Adrenal gland (tissue), 9 donors: ENCODE measurements at regions not wholly inside any gene's neighbourhood (a gene's known extent, or its start where the extent isn't known, plus 50 kb on each side); places are given as distances from the start of the nearest gene placed in this dataset.

Experiments used
- DNase-seq, 7 donors: peaks; one replicate each; pipeline ENCODE4 v3.0.0-alpha.2; 2019 to 2020
- H3K27ac ChIP-seq, 5 donors: fragments of 200-600 bp; sonication (generic) in 4 of 5; 1 replicate in 3 of 5; 2 replicates in 2 of 5; pipeline versions ENCODE4 v1.5.1 to v1.8.0; 2016 to 2020; ENCODE audit warnings: mild to moderate bottlenecking in 1 of 5
- H3K27me3 ChIP-seq: fragments of 200-600 bp; 2 replicates; pipeline ENCODE4 v1.8.0; 2021
- H3K36me3 ChIP-seq, 2 donors: fragments of 200-600 bp; replicated peaks in 1 of 2; 1 replicate in 1 of 2; 2 replicates in 1 of 2; pipeline versions ENCODE4 v1.5.1 to v1.8.0; 2018 to 2022
- H3K4me1 ChIP-seq, 2 donors: fragments of 200-600 bp; replicated peaks in 1 of 2; 1 replicate in 1 of 2; 2 replicates in 1 of 2; pipeline versions ENCODE4 v1.5.1 to v1.8.0; 2018 to 2021
- H3K4me3 ChIP-seq, 4 donors: fragments of 200-600 bp; sonication (generic) in 3 of 4; one replicate each; pipeline ENCODE4 v1.5.1; 2016 to 2018
- H3K9me3 ChIP-seq, 3 donors: fragments of 200-600 bp; sonication (generic) in 1 of 3; replicated peaks in 1 of 3; 1 replicate in 2 of 3; 2 replicates in 1 of 3; pipeline versions ENCODE4 v1.5.1 to v1.8.0; 2016 to 2021
- CTCF ChIP-seq, 6 experiments: fragments of 450-650 bp in 4 of 6; fragments of 200-600 bp in 2 of 6; sonication (generic) in 1 of 6; IDR thresholded peaks; 1 replicate in 5 of 6; 2 replicates in 1 of 6; pipeline versions ENCODE4 v1.5.1 to v1.8.0; 2016 to 2021; ENCODE audit warnings: antibody characterized with exemption in 6 of 6, mild to moderate bottlenecking in 2 of 6, moderate library complexity in 1 of 6
- POLR2A ChIP-seq, 2 donors: fragments of 450-650 bp; IDR thresholded peaks; one replicate each; pipeline ENCODE4 v1.6.1; 2017; ENCODE audit warnings: antibody characterized with exemption in 2 of 2, mild to moderate bottlenecking in 2 of 2, moderate library complexity in 1 of 2
- WGBS, 4 donors: extraction: QIAGEN DNeasy Blood & Tissue Kit in 2 of 4; methylation state at CpG; one replicate each; pipeline versions ENCODE4 v1.1.5 to v1.1.7; 2013 to 2017; 5-methylcytosine and 5-hydroxymethylcytosine counted together
- intact Hi-C, 2 donors: fragments of 100-400 bp; cut with DNase I; formaldehyde crosslinking; loops; one replicate each; pipeline versions ENCODE4 v1.14.1 to v1.15.0; 2022 to 2023
- donor health status: healthy with polysubstance abuse.
- donor health status: Bipolar disorder and iron deficiency.
- donor health status: DM: yes; HTN: yes; CAD: no.
- donor health status: DM: no; HTN: no; CAD: no.
- donor health status: DM: no; HTN: no; CAD: no.

GRCh38 chr4:28350485-28350884, 1489.8 kb downstream of the STIM2 start:
- H3K4me3 ChIP-seq, result no peak overlapping the region
- no peak for DNase-seq

GRCh38 chr4:28351102-28351501, 1490.5 kb downstream of the STIM2 start:
- Histone ChIP-seq H3K9me3 (no peaks in the 10 kb centered on the region), H3K27ac (no peak overlapping the region), H3K4me1 (no peaks in the 10 kb centered on the region), H3K27me3 (no peaks in the 10 kb centered on the region), H3K36me3 (no peaks in the 10 kb centered on the region), H3K4me3 (no peak overlapping the region)
- intact Hi-C loops, result no loop called here
- no peak for DNase-seq
- 0% methylated on average over 1 of the region's 1 CpG for WGBS, 4 donors
- TF ChIP-seq POLR2A (IDR thresholded peaks at IDR 0.05), result no peak
- TF ChIP-seq CTCF (IDR thresholded peaks at IDR 0.05), result no peak

More at GRCh38 chr4:28350485-28350884, 1489.8 kb downstream of the STIM2 start:
- TF ChIP-seq CTCF (IDR thresholded peaks at IDR 0.05), result no peak
- no peak for TF ChIP-seq POLR2A (IDR thresholded peaks at IDR 0.05)
- Histone ChIP-seq H3K27me3 (no peaks in the 10 kb centered on the region), H3K27ac (no peak overlapping the region), H3K36me3 (no peaks in the 10 kb centered on the region), H3K9me3 (no peaks in the 10 kb centered on the region), H3K4me1 (no peaks in the 10 kb centered on the region)
- intact Hi-C loops, result no loop called here

- 78 to 90% (median 85%) methylated on average over 4 of the region's 4 CpGs for WGBS, 4 donors
- no peaks in the 10 kb centered on the region for H3K9me3 ChIP-seq
- H3K4me3 ChIP-seq, result no peak overlapping the region
- no peaks in the 10 kb centered on the region for H3K27me3 ChIP-seq
- DNase-seq, result no peak
- intact Hi-C loops, result no loop called here
- no peak overlapping the region for H3K27ac ChIP-seq
- no peak for TF ChIP-seq CTCF (IDR thresholded peaks at IDR 0.05)
- TF ChIP-seq POLR2A (IDR thresholded peaks at IDR 0.05), result no peak
- H3K36me3 ChIP-seq, result no peaks in the 10 kb centered on the region
- H3K4me1 ChIP-seq, result no peaks in the 10 kb centered on the region
These were observed 1491.2 kb downstream of the STIM2 start for GRCh38 chr4:28351826-28352225.

GRCh38 chr4:28354880-28355656, 1494.4 kb downstream of the STIM2 start:
- H3K36me3 ChIP-seq, result no peaks in the 10 kb centered on the region
- H3K9me3 ChIP-seq, result no peaks in the 10 kb centered on the region
- no peak overlapping the region for H3K27ac ChIP-seq
- no peaks in the 10 kb centered on the region for H3K27me3 ChIP-seq
- TF ChIP-seq POLR2A (IDR thresholded peaks at IDR 0.05) (no peak), CTCF (IDR thresholded peaks at IDR 0.05) (no peak)
- WGBS, 4 donors, result 30 to 38% (median 34%) methylated on average over 1 of the region's 1 CpG
- H3K4me1 ChIP-seq, result no peaks in the 10 kb centered on the region
- no peak overlapping the region for H3K4me3 ChIP-seq
- DNase-seq, result no peak
- intact Hi-C loops, result no loop called here
